ENCODE measurements at regions not wholly inside any gene's neighbourhood (a gene's known extent, or its start where the extent isn't known, plus 50 kb on each side); places are given as distances from the start of the nearest gene placed in this dataset.

- Histone ChIP-seq H3K23ac (ENCODE audit: insufficient read length, low read depth, low read length) (no peak overlapping the region), H3K4me2 (ENCODE audit: insufficient read depth, insufficient read length, low read length) (no peak overlapping the region), H2BK120ac (ENCODE audit: low read depth, low read length, poor library complexity, severe bottlenecking) (no peak overlapping the region), H2BK12ac (ENCODE audit: insufficient read length, low read depth, low read length) (no peak overlapping the region), H2BK20ac (ENCODE audit: low read depth, low read length, poor library complexity, severe bottlenecking) (no peak overlapping the region), H3K9me3 (ENCODE audit: control insufficient read depth, low read depth, low read length) (no peaks in the 10 kb centered on the region), H3K79me2 (ENCODE audit: insufficient read depth, low read length) (peaks cover 2% of the 10 kb centered on the region; the same call in 1 of the 2 replicates), H3K27me3 (ENCODE audit: insufficient read depth, low read length) (no peaks in the 10 kb centered on the region), H3K27ac (ENCODE audit: insufficient read length, low read depth, low read length) (no peak overlapping the region), H3K23me2 (ENCODE audit: insufficient read length, low read depth, low read length, poor library complexity, severe bottlenecking) (no peaks in the 10 kb centered on the region), H4K91ac (ENCODE audit: insufficient read length, low read depth, low read length) (no peak overlapping the region), H2BK5ac (ENCODE audit: insufficient read length, low read length) (no peak overlapping the region), H3K18ac (ENCODE audit: insufficient read length, low read depth, low read length) (no peak overlapping the region), H3K4ac (ENCODE audit: low read depth, low read length) (no peak overlapping the region), H3K9ac (ENCODE audit: extremely low read depth, insufficient read length, low read length) (no peak overlapping the region), H3K79me1 (ENCODE audit: insufficient read depth, low read depth, low read length, poor library complexity, severe bottlenecking) (no peaks in the 10 kb centered on the region), H3K56ac (ENCODE audit: insufficient read length, low read depth, low read length) (no peak overlapping the region), H4K8ac (replicated peaks; ENCODE audit: insufficient read length, low read depth, low read length) (no peak overlapping the region), H3K4me1 (ENCODE audit: insufficient read depth, low read length) (peaks cover 3% of the 10 kb centered on the region; the same call in 1 of the 2 replicates), H2BK15ac (ENCODE audit: low read depth, low read length) (no peak overlapping the region), H4K20me1 (ENCODE audit: control insufficient read depth, insufficient read depth, insufficient read length) (no peaks in the 10 kb centered on the region), H4K5ac (ENCODE audit: insufficient read length, low read depth, low read length) (no peak overlapping the region), H3T11ph (ENCODE audit: low read length) (no peak overlapping the region), H2AFZ (ENCODE audit: low read length) (no peak overlapping the region), H3K14ac (ENCODE audit: insufficient read depth, low read length) (no peak overlapping the region), H2AK5ac (ENCODE audit: insufficient read length, low read length) (no peak overlapping the region)
- Mint-ChIP-seq H3K9me3 (no peaks in the 10 kb centered on the region; a peak in 1 of 5 replicates), H3K27me3 (ENCODE audit: low read depth) (no peaks in the 10 kb centered on the region), H3K4me3 (no peak overlapping the region), H3K27ac (no peak overlapping the region; a peak in 1 of 7 replicates), H3K4me1 (peaks cover 21 to 29% of the 10 kb centered on the region in 2 experiments), H3K36me3 (ENCODE audit: insufficient read depth in 1 of 3, low read depth in 3 of 3) (no peaks in the 10 kb centered on the region)
- TF ChIP-seq, protein P1, sequence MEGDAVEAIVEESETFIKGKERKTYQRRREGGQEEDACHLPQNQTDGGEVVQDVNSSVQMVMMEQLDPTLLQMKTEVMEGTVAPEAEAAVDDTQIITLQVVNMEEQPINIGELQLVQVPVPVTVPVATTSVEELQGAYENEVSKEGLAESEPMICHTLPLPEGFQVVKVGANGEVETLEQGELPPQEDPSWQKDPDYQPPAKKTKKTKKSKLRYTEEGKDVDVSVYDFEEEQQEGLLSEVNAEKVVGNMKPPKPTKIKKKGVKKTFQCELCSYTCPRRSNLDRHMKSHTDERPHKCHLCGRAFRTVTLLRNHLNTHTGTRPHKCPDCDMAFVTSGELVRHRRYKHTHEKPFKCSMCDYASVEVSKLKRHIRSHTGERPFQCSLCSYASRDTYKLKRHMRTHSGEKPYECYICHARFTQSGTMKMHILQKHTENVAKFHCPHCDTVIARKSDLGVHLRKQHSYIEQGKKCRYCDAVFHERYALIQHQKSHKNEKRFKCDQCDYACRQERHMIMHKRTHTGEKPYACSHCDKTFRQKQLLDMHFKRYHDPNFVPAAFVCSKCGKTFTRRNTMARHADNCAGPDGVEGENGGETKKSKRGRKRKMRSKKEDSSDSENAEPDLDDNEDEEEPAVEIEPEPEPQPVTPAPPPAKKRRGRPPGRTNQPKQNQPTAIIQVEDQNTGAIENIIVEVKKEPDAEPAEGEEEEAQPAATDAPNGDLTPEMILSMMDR (conservative IDR thresholded peaks at IDR 0.05), result no peak
- WGBS (ENCODE audit: extremely low coverage, insufficient read length, low lambda C conversion rate), result no CpG with 5 or more reads among the region's 4 CpGs
- DNase-seq, result no peak
Observed at GRCh38 chr12:67046062-67046461, 223.1 kb upstream of the CAND1 start.
